A673 (cell line): ENCODE measurements at regions not wholly inside any gene's neighbourhood (a gene's known extent, or its start where the extent isn't known, plus 50 kb on each side); places are given as distances from the start of the nearest gene placed in this dataset.

Source experiments
- BruUV-seq: library from RNA; stranded (reverse); fragments of 400-500 nt; replicated peaks from 2 replicates; lab custom pipeline; 2021; lab: Mats Ljungman, UMichigan
- CTCF ChIA-PET: fragments of 300-600 bp; sonication (Branson Sonifier 250); formaldehyde crosslinking; loops from one replicate; lab custom pipeline; 2022; ENCODE audit warnings: antibody characterized with exemption; lab: Charles Lee
- POLR2A ChIA-PET: fragments of 300-600 bp; sonication (Branson Sonifier 250); formaldehyde crosslinking; loops from one replicate; lab custom pipeline; 2022; ENCODE audit warnings: antibody characterized with exemption; ENCODE audit not compliant: low non-redundant PET; lab: Charles Lee
- DNase-seq: peaks from one replicate; pipeline ENCODE4 v3.0.0-alpha.2; 2015; ENCODE audit warnings: low spot score
- H3K27ac ChIP-seq: fragments of 200-600 bp; sonication (generic); 2 replicates; pipeline ENCODE4 v1.5.1; 2016; ENCODE audit warnings: mixed run types, low read depth, mild to moderate bottlenecking, mixed read lengths, antibody characterized with exemption, low read length; ENCODE audit not compliant: poor library complexity, severe bottlenecking
- H3K27me3 ChIP-seq: fragments of 200-600 bp; sonication (generic); replicated peaks from 2 replicates; pipeline ENCODE4 v1.6.1; 2017; ENCODE audit warnings: mixed run types, low read depth, mild to moderate bottlenecking, mixed read lengths, antibody characterized with exemption, low read length; ENCODE audit not compliant: insufficient read depth, poor library complexity
- H3K36me3 ChIP-seq: fragments of 200-600 bp; sonication (generic); 2 replicates; pipeline ENCODE4 v1.6.1; 2016; ENCODE audit warnings: mixed run types, mild to moderate bottlenecking, mixed read lengths, antibody characterized with exemption, low read length; ENCODE audit not compliant: insufficient read depth, poor library complexity, severe bottlenecking
- H3K4me1 ChIP-seq: fragments of 200-600 bp; sonication (generic); 2 replicates; pipeline ENCODE4 v1.6.1; 2017; ENCODE audit warnings: mixed run types, mild to moderate bottlenecking, mixed read lengths, antibody characterized with exemption, low read length; ENCODE audit not compliant: insufficient read depth, poor library complexity, severe bottlenecking
- H3K4me3 ChIP-seq: fragments of 200-600 bp; sonication (generic); 2 replicates; pipeline ENCODE4 v1.5.1; 2016; ENCODE audit warnings: low read depth, mixed run types, mild to moderate bottlenecking, mixed read lengths, low read length; ENCODE audit not compliant: poor library complexity, severe bottlenecking
- H3K9me3 ChIP-seq: fragments of 200-600 bp; sonication (generic); 2 replicates; pipeline ENCODE4 v1.6.1; 2016; ENCODE audit warnings: mixed run types, low read depth, mild to moderate bottlenecking, mixed read lengths, antibody characterized with exemption, low read length; ENCODE audit not compliant: poor library complexity, severe bottlenecking
- EZH2 ChIP-seq: fragments of 200-600 bp; sonication (generic); IDR thresholded peaks from 2 replicates; pipeline ENCODE4 v1.6.1; 2017; ENCODE audit warnings: borderline replicate concordance, low read depth, mild to moderate bottlenecking, mixed read lengths, antibody characterized with exemption, low read length; ENCODE audit not compliant: poor library complexity, severe bottlenecking
- intact Hi-C: fragments of 100-400 bp; cut with micrococcal nuclease; formaldehyde crosslinking; loops from one replicate; pipeline ENCODE4 v1.10.0; 2022; ENCODE audit not compliant: unreplicated experiment
- TF ChIP-seq, protein P1 (sequence below): fragments of 300-800, 200-600 bp; sonication (generic); conservative IDR thresholded peaks from 2 replicates; pipeline ENCODE4 v1.5.1; 2017; ENCODE audit warnings: low read depth, mild to moderate bottlenecking, antibody characterized with exemption, low read length, moderate library complexity, mixed read lengths

DNA sequence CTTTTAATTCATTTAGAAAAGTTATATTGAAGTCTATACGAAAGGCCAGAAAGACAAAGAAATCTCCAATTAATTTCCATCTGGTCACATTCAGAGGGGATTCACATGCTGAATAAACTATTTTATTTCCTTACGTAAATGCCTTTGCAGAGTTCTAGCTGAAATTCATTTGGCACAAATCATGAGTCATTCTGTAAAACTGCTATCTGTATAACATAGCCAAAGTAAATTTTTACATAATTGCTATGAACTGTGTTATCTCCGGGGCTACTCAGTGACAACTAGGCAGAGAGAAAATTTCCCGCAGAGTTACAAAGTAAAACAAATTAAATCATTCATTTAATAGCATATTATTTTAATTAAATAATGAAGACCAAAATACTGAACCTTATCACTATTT is 463.2 kb upstream of the ADAMTS16 start:
- Histone ChIP-seq H3K27ac (no peak overlapping the region), H3K27me3 (no peaks in the 10 kb centered on the region), H3K4me1 (no peaks in the 10 kb centered on the region), H3K4me3 (no peak overlapping the region), H3K36me3 (no peaks in the 10 kb centered on the region), H3K9me3 (peaks cover 6% of the 10 kb centered on the region)
- ChIA-PET CTCF (no interaction called here), POLR2A (no interaction called here)
- BruUV-seq: no TSS peak
- intact Hi-C loops: no loop called here
- TF ChIP-seq, protein P1, sequence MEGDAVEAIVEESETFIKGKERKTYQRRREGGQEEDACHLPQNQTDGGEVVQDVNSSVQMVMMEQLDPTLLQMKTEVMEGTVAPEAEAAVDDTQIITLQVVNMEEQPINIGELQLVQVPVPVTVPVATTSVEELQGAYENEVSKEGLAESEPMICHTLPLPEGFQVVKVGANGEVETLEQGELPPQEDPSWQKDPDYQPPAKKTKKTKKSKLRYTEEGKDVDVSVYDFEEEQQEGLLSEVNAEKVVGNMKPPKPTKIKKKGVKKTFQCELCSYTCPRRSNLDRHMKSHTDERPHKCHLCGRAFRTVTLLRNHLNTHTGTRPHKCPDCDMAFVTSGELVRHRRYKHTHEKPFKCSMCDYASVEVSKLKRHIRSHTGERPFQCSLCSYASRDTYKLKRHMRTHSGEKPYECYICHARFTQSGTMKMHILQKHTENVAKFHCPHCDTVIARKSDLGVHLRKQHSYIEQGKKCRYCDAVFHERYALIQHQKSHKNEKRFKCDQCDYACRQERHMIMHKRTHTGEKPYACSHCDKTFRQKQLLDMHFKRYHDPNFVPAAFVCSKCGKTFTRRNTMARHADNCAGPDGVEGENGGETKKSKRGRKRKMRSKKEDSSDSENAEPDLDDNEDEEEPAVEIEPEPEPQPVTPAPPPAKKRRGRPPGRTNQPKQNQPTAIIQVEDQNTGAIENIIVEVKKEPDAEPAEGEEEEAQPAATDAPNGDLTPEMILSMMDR: no peak
- no peak for TF ChIP-seq EZH2
- no peak for DNase-seq

DNA sequence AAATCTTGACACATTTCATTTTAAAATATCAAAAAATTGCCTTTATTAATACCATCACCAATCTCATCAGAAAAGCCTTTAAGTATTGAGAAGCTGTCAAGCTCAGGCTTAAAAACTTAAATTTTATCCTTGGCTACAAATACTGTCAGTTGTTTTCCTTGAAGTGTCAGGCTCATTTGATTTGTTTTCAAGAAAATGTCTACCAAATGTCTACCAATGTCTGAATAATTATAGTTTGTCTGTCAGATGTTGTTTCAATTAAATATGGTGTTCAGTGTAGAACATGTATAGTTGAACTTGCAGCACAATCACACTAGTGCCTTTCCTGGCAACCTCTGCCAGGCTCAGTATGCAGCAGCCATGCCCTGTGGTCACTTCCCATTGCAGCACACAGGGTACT is 455.2 kb upstream of the ADAMTS16 start:
- no peaks in the 10 kb centered on the region for H3K27me3 ChIP-seq
- no peak overlapping the region for H3K4me3 ChIP-seq
- CTCF ChIA-PET: no interaction called here
- POLR2A ChIA-PET: no interaction called here
- no peaks in the 10 kb centered on the region for H3K36me3 ChIP-seq
- H3K27ac ChIP-seq: no peak overlapping the region
- H3K4me1 ChIP-seq: no peaks in the 10 kb centered on the region
- intact Hi-C loops: no loop called here
- no TSS peak for BruUV-seq
- H3K9me3 ChIP-seq: peaks cover 7% of the 10 kb centered on the region
- TF ChIP-seq, protein P1: no peak
- TF ChIP-seq EZH2: no peak
- no peak for DNase-seq

DNA sequence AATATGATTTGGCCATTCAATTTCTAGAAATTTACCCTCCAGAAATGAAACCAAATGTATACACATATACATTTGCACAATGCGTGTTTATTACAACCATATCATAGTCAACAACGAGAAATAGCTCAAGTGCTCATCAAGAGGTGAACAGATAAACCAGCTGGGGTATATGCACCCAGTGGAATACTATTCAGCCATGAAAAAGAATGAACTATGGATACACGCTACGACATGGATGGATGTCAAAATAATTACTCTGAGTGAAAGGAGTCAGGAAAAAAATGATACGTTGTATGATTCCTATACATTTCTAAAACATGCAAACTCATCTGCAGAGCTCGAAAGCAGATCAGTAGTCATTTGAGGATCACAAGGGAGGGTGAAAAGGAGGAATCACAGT is 441.5 kb upstream of the ADAMTS16 start:
- no peak overlapping the region for H3K4me3 ChIP-seq
- no peaks in the 10 kb centered on the region for H3K4me1 ChIP-seq
- no peak for TF ChIP-seq EZH2
- TF ChIP-seq, protein P1: no peak
- no peaks in the 10 kb centered on the region for H3K36me3 ChIP-seq
- H3K27ac ChIP-seq: no peak overlapping the region
- H3K27me3 ChIP-seq: no peaks in the 10 kb centered on the region
- intact Hi-C loops: no loop called here
- no peak for DNase-seq
- BruUV-seq: no TSS peak
- no peaks in the 10 kb centered on the region for H3K9me3 ChIP-seq
- ChIA-PET POLR2A (no interaction called here), CTCF (no interaction called here)
